Stimulated activated CD4-positive, alpha-beta T cell treated with anti-CD3 and anti-CD28 coated beads, Interleukin-12 subunit alpha, Interleukin-12 subunit beta, amount 100 ng/mL, for 48 hours (primary cell): ENCODE measurements at regions not wholly inside any gene's neighbourhood (a gene's known extent, or its start where the extent isn't known, plus 50 kb on each side); places are given as distances from the start of the nearest gene placed in this dataset.

Experiments
- DNase-seq, 3 donors: peaks; one replicate each; pipeline ENCODE4 v3.0.0-alpha.2; 2020; ENCODE audit warnings: low read depth in 2 of 3, low spot score in 1 of 3

DNA sequence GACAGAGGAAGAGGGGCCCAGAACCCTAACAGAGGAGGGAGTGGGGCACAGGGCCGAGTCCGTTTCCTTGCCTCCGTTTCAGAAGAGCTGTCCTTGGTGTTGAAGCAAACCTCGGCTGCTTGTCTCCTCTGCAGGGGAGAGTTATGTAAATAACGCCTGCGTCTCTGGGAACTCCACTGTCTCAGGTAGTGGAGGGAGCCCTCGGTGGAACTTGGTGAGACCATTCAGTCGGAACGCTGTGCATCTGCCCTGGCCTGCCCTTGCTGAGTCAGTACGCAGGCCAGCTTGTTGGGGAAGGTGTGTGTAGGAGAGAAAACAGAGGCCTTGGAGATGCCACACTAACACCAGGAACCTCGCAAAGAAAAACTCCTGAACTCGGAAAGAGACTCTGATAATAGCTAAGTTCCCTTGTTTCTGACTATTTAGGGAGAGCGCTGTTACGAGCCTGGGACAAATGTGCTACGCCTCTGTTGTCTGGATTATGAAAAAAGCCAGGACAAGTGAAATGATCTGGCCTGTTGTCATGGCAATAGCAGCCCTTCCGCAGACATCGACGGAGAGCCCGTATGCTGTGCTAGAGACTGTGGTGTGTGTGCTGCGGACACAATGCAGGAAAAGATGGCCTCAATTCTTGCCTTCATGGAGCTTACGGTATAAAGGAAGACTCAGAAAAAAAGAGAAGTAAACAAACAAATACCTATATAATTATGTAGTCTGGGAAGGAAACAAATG, 94.6 kb upstream of the AKT3 start:
- DNase-seq: no peak

DNA sequence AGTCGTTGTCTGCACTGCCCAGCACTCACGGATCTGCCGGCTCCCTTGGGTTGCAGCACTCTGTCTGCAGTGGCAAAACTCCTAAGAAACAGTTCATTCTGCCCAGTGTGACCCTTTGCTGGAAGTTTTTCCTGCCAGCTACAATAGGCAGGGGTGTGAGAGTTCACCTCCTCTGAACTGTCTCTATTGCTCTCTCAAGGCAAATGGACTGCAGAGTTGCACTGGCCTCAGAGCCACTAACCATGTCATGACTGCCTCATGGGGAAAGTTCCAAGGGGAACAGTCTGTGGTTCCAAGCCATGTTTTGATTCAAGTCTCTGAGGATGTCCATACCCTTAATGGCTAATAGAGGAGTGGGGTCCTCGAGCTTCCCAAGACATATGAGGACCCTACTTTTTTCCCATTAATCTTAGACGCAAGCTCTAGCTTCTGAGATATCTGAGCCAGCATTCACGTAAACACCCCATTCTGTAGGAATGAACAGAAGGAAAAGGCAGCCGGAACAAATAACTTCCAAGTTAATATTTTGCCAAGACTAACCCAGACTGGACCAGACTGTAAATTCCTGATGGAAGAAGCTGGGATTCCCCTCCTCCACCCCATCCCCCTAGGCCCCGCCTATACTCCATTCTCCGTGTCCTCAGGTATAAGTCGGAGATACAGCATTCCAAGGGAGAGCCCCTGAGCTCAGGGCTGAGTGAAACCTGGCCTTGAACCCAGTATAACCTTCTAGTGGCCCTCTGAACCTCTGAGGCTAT, 93.8 kb upstream of the AKT3 start:
- DNase-seq: no peak

DNA sequence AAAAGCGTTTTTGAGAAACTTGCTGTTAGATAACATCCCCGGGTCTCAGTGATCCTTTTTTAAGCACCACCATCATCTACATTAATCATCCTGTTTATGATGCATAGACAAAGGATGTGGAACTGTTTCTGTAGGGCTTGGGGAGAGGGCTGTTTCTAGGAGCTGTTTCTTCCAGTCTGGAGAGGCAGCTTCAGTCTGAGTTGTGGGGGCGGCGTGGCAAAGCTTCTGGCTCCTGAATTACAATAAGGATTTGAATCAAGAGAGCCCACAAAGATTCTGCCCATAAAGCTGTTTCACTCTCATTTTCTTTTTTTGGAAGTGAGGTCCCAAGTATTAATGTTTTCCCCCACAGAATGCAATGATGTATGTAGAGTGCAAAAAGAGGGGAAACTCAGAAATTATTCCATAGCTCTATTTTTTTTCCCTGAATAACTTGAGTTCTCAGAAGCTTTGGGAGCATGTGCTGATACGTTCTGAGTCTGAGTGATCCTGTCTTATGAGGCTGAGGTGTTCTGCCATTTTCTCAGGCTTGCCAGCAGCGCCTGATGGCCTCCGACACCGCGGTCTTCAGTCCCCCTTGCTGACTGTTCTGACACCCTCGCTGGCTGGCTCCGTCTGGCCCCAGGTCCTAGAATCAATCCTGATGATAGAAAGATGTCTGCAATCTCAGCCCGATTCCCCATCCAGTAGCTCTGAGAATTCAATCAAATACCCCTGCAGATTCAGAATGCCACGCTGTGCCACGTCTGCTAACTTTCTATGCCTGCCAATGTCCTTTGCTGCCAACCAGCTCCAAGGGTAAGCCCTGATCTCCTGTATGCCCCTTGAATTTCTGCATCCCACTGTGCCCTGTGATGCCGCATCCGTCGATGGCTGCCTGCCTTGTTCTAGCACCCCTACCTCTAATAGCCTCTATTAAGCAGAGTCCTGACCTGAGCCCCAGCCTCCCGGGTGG, 92.4 kb upstream of the AKT3 start:
- DNase-seq: no peak

DNA sequence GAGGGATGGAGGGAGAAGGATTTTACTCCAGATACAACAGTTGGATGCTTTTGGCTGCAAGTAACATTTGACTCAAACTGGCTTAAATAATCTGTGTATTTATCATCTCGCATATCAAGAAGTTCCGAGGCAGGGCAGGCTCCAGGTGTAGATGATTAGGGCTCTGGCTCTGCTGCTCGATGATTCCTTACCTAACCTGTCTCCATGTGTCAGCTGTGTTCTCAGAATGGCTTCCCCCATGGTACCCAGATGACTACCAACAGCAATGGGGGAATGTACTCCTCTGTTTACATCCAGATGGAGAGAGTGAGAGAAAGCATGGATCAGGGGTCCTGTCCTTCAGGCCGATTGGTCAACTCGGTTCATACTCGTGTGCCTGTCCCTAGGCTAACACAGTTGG, 90.4 kb upstream of the AKT3 start:
- DNase-seq: no peak

DNA sequence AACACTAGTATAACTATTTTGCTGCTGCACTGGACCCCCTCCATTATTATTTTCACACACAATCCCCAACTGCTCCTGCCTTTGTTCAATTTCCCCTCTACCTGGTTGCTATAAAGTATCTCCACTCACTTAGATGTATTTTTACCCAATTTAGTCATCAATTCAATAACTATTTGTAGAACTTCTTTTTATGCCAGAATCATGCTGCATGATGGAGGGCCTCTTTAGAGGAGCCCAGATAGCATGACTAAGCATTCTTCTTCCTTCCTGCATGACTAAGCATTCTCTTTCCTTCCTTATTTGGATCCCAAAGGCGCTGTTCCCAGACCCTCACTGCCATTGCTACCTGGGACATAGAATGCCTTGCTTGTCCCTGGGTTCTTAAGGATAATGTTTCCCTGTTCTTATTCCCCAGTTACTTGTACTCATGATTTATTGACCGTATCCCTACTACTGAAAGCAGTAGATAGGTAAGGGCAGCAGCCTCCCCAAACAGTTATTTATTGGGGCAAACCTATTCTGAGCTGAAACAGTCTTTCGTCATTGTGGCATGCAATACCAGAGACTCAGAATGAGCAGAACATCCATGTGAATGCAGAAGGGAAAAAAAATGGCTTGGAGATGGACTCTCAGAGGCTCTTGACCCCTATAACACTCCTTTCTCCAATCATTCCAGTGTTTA, 89.3 kb upstream of the AKT3 start:
- DNase-seq: no peak

DNA sequence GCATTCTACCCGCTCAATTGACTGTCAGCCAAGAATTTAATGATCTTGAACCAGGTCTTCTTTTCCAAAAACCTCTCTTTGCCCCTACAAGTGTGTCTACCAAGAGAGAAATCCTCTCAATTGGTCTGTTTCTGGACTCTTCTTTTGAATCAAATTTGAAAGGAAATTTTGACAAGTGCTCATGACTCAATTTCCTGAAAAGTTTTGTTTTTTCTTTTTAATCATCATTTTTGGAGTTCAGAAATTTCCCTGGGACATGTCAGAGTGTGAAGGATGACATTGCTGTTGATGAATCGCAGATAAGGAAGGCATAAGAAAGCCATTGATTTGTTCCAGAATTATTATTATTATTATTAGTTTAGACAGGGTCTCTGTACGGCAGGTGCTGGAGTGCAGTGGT, 88.2 kb upstream of the AKT3 start:
- DNase-seq: no peak

DNA sequence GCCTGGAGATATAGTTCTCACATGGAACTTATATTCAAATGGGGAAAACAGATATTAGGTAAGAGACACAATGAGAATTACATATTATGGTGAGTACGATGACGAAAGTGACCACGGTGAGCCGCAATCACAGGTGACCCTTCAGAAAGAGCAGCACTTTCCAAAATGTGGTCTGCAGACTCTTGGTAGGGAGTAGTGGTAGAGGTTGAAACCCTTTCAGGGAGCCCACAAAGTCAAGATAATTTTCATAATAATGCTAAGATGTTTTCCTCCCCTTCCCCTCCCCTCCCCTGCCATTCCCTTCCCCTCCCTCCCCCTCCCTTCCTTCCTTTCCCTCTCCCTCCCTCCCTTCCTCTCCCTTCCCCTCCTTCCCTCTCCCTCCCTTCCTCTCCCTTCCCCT, 83.5 kb upstream of the AKT3 start:
- no peak for DNase-seq

DNA sequence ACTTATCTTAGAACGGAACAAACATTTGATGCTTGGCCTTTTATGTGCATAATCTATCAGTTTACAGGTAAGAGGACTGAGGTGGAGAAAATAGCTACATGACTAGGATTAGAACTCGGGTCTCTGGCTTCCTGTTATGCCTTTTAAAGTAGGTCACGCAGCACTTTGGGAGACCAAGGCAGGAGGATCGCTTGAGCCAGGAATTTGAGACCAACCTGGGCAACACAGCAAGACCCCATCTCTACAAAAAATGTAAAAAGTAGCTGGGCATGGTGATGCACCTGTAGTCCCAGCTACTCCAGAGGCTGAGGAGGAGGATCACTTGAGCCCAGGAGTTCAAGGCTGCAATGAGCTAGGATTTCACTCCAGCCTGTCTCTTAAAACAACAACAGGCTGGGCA, 81.9 kb upstream of the AKT3 start:
- no peak for DNase-seq

DNA sequence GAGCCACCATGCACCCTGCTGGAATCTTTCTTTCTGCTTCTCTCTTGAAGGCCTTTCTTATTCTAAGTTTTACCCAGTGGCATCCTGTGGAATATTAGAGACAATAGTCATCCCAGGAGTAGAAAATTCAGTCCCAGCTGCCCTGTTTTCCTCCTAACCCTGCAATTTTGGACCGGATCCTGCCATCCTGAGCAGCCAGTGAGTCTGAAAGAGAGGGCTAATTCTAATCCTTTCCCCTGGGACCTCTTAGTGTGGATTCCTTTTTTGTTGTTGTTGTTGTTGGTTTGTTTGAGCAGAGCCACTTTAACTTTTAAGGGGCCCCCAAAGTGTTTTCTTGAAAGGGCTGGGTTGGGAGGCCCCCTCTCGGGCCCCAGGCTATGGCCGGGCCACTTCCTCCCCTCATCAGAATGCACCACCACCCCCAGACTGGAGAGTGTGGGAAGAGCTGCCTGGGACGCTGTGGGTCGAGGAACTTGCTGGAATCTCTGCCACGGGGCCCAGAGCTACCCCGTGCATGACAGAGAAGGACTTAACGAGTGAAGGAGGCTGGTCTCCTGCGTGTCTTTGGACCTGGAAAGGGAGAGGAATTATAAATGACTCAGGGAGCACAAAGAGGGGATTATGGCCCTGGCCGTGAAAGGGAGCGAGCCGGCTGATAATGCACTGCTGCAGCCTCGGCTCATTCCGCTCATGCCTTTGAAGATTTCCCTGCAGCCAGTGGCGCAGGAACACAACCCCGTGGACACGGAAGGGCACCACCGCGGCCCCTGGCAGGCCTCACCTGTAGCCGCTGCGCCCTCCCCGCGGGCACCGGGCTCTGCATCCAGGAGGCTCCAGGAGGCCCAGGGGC, 81.0 kb upstream of the AKT3 start:
- no peak for DNase-seq

DNA sequence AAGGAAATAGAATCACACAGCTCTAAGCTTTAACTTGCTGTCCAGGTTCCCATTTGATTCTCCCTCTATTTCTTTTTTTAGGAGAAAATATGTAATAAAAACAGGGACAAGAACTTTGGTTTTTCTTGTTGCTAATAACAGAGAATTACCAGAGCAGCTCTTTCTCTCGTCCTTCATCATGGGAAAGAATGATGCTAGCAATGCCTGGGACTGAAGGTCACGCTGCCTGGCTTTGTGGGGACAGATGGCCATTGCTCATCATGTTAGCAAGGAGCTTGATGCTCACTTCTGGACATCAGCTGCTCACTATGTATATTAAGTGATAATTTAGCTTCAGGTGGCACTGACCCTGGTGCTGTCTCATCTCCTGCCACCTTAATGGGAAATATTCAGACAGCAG, 77.3 kb upstream of the AKT3 start:
- no peak for DNase-seq

DNA sequence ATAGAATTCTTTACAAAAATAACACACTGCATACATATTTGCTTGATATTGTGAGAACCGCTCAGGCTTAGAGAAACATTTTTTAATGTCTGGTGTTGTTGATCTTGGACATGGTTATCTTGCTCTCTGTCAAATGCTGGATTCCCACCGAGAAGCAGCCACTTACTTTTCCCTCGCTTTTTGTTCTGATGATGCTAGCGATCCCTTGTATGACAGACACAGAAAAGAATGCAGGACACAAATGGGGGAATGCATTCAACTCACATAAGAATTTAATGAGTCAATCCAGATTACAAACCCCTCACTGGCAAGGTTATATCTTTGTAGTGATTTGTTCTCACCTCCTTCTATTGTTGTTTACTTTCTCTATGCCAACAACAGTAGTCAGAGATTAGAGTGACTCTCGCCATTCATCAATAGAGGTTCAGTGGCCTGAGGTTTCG, 76.8 kb upstream of the AKT3 start:
- DNase-seq: no peak

DNA sequence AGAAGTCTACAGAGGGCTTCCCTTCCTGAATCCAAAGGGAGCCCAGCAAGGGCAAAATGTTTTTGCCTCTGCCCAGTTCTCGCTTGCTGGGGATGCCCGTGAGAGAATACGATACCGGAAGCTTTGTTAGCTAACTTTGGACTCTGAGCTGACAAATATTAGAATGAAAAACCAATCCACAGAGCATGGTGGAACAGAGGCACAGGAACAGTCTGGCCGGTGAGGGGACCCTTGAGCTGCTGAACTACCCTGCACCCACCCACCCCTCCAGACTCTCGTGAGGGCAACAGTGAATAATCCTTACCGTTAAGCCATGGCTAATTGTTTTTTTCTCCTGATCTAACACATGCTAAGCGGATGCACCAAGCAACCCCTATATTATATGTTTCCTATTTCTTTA, 76.3 kb upstream of the AKT3 start:
- no peak for DNase-seq

DNA sequence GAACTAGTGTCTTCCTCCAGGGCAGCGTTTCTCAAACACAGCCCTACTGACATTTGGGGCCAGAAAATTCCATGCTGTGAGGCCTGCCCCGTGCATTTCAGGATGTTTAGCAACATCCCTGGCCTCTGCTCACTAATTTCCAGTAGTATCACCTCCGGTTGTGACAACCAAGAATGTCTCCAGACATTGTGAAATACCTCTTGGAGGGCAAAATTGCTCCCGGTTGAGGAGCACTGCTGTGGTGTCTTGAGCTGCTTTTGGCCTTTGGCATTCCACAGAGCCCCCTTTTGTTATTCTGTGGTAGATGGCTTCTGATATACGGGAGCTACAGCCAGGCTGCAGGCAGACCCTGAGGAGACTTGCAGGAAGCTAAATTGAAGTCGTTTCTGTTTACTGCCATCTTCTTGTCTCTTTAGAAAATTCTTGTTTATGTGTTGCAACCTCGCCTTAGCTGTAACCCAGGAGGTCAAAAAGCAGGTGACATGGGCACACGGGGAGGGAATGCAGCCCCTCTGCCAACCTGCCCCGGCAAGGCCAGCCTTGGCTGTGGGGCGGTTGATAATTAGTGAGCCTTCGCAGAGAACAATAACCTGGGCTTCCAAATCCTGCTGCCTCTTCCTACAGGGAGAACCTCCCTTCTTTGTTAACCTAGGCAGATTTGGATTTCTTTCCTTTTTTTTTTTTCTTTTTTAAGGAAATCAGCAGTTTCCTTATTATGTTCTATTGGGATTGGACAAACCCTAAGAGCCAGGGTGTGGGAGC, 74.7 kb upstream of the AKT3 start:
- no peak for DNase-seq

DNA sequence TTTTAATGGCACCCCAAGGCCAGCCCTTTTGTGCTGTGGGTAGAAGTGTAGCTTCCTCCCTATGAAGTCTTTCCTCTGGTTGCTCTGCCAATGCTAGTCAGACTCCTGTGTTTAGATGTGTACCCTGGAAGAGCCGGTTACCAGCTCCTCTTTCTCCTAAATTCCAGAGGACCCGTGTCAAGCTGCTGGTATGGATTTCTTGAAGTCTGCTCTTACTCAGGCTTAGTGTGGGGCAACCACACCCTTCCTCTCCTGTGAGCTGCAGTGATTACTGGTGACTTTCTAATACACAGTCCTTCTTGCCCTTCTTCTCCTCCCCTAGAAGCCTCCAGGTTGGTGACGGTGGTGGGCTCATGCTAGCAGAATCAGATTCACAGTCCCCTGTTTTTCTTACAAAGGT, 74.1 kb upstream of the AKT3 start:
- DNase-seq: no peak

DNA sequence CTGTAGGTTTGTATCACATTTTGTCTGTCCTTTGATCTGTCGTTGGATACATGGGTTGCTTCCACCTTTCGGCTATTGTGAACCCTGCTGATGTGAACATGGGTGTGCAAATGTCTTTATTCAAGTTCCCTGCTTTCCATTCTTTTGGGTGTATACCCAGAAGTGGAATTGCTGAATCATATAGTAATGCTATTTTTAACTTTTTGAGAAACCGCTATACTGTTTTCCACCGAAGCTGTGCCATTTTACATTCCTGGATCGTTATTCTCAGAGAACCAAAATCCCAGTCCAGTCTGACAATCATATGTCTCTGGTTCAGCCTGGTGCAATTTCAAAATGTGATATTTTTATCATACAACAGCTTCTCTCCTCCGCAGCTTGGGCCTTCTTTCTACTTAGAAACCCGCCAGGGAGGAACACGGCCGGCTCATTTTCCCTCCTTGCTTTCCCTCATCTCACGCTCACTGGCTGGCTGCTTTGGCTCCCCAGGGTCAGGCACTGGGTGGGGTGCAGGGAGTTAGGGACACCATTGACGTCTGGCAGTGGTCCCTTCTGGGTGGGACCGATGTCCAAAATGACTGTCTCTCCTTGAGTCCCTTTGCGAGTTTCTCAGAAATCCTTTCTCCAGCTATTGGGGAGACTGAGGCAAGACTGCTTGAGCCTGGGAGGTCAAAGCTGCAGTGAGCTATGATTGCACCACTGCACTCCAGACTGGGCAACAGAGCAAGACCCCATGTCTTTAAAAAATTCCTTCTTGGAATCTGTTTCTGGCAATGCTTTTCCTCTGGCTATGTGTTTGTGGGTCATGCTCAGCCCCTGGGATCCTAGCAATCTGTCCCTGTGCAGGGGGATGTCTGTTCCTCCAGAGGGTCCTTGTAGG, 73.5 kb upstream of the AKT3 start:
- no peak for DNase-seq

DNA sequence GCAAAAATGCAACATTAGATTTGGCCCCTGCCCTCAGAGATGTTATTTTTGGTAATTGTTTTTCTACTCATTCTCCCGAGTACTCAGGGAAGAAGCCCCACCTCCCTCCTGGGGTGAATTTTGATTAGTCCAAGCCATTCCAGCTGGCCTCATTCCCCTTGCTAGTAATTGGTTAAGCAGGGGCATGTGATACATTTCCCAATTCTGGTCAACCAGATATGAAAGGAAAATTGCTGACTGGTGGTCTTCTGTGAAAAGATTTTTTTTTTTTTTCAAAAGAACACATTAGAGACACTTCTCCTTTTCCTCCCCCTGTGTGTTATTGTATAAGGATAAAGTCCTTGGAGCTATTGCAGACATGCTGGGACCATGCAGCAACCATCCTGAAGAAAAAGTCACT, 71.1 kb upstream of the AKT3 start:
- no peak for DNase-seq

DNA sequence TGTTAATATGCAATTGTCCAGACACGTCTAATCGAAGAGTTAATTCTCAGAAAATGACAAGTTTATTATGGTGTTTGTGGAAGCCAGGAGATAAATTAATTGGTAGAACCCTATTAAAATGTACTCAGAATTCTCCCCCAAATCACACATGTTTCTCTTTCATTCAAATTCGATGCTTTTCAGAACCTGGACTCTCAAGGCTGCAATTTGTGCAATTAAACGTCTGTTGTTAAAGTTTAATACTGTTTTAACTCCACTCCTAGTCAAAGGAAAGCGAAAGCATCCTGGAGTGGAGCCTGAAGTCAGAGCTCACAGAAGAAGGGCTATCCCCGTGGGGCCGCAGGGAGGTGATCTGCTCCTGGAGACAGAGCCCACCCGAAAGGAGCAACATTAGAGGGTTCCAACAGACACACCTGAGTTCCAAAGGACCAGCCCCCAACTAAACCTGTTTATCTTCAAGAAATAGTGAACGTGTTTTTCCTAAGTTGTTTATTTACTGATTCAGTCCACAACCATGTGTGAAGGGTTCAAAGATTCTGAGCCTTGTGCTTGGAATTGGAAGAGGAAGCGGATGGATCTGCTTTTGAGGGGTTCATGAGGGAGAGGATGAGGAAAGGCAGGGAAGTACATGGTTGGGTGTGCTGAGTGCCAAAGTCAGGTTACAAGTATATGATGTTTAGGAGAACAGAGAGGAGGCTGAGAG, 68.0 kb upstream of the AKT3 start:
- no peak for DNase-seq
